CD14-positive monocyte (primary cell): ENCODE measurements at regions not wholly inside any gene's neighbourhood (a gene's known extent, or its start where the extent isn't known, plus 50 kb on each side); places are given as distances from the start of the nearest gene placed in this dataset.

Experiments used
- DNase-seq, 3 donors: peaks; one replicate each; pipeline ENCODE4 v3.0.0-alpha.2; 2011 to 2022
- H2AFZ ChIP-seq: 2 replicates; pipeline ENCODE4 v1.6.0; 2012; ENCODE audit warnings: mild to moderate bottlenecking, low read depth, low read length, inconsistent platforms; ENCODE audit not compliant: insufficient read depth, poor library complexity, severe bottlenecking
- H3K27ac ChIP-seq, 2 donors: 1 replicate in 1 of 2; 2 replicates in 1 of 2; pipeline ENCODE4 v1.5.1; 2012 to 2013; ENCODE audit warnings: low read length in 2 of 2, control low read depth in 1 of 2, inconsistent platforms in 1 of 2, low read depth in 1 of 2, mild to moderate bottlenecking in 1 of 2
- H3K27me3 ChIP-seq, 2 donors: one replicate each; pipeline versions ENCODE4 v1.6.0 to v1.6.1; 2011 to 2013; ENCODE audit warnings: low read length in 2 of 2; ENCODE audit not compliant: control insufficient read depth in 2 of 2, insufficient read depth in 2 of 2
- H3K36me3 ChIP-seq, 2 donors: replicated peaks in 1 of 2; 1 replicate in 1 of 2; 2 replicates in 1 of 2; pipeline versions ENCODE4 v1.5.1 to v1.6.1; 2012 to 2013; ENCODE audit warnings: low read length in 2 of 2, control low read depth in 1 of 2, inconsistent platforms in 1 of 2, mild to moderate bottlenecking in 1 of 2; ENCODE audit not compliant: insufficient read depth in 2 of 2, control insufficient read depth in 1 of 2
- H3K4me1 ChIP-seq, 2 donors: 1 replicate in 1 of 2; 2 replicates in 1 of 2; pipeline versions ENCODE4 v1.5.1 to v1.6.1; 2012 to 2013; ENCODE audit warnings: low read length in 2 of 2, control low read depth in 1 of 2, inconsistent platforms in 1 of 2, mild to moderate bottlenecking in 1 of 2, moderate library complexity in 1 of 2; ENCODE audit not compliant: insufficient read depth in 2 of 2, control insufficient read depth in 1 of 2
- H3K4me2 ChIP-seq: replicated peaks from 2 replicates; pipeline ENCODE3; 2012; ENCODE audit warnings: low read length, moderate library complexity, mild to moderate bottlenecking; ENCODE audit not compliant: poor library complexity, severe bottlenecking; ENCODE audit errors: extremely low read depth
- H3K4me3 ChIP-seq, 3 experiments: fragments of 200-600 bp in 1 of 3; sonication (generic) in 1 of 3; replicated peaks in 1 of 3; 1 replicate in 2 of 3; 2 replicates in 1 of 3; pipeline ENCODE4 v1.5.1; 2011 to 2013; ENCODE audit warnings: low read length in 3 of 3, mild to moderate bottlenecking in 3 of 3, control low read depth in 2 of 3, low read depth in 2 of 3, inconsistent platforms in 1 of 3, moderate library complexity in 1 of 3
- H3K79me2 ChIP-seq: 2 replicates; pipeline ENCODE4 v1.6.0; 2012; ENCODE audit warnings: mild to moderate bottlenecking, control low read depth, inconsistent platforms, low read length, moderate library complexity; ENCODE audit not compliant: insufficient read depth
- H3K9ac ChIP-seq: 2 replicates; pipeline ENCODE4 v1.6.0; 2017; ENCODE audit warnings: low read length, mild to moderate bottlenecking; ENCODE audit not compliant: insufficient read depth, poor library complexity, severe bottlenecking
- H3K9me3 ChIP-seq, 2 donors: replicated peaks in 1 of 2; 1 replicate in 1 of 2; 2 replicates in 1 of 2; pipeline versions ENCODE4 v1.5.1 to v1.6.1; 2012 to 2013; ENCODE audit warnings: low read length in 2 of 2, control low read depth in 1 of 2; ENCODE audit not compliant: control insufficient read depth in 1 of 2, insufficient read depth in 1 of 2
- H4K20me1 ChIP-seq: 2 replicates; pipeline ENCODE4 v1.6.0; 2012; ENCODE audit warnings: mild to moderate bottlenecking, low read length, control low read depth, moderate library complexity; ENCODE audit not compliant: insufficient read depth
- H3K27ac Mint-ChIP-seq, 7 donors: one replicate each; pipeline ENCODE4 v1.8.0; 2020; ENCODE audit warnings: mild to moderate bottlenecking in 7 of 7, mixed read lengths in 7 of 7, moderate library complexity in 6 of 7, inconsistent platforms in 2 of 7
- H3K27me3 Mint-ChIP-seq, 3 donors: one replicate each; pipeline ENCODE4 v1.8.0; 2021 to 2022; ENCODE audit warnings: low read depth in 3 of 3, mild to moderate bottlenecking in 3 of 3, mixed read lengths in 3 of 3, moderate library complexity in 3 of 3, inconsistent platforms in 1 of 3
- H3K36me3 Mint-ChIP-seq, 2 donors: one replicate each; pipeline ENCODE4 v1.8.0; 2020; ENCODE audit warnings: mixed read lengths in 2 of 2, inconsistent platforms in 1 of 2, mild to moderate bottlenecking in 1 of 2
- H3K4me1 Mint-ChIP-seq: one replicate; pipeline ENCODE4 v1.8.0; 2020; ENCODE audit warnings: mild to moderate bottlenecking, mixed read lengths
- H3K4me3 Mint-ChIP-seq, 2 donors: one replicate each; pipeline ENCODE4 v1.8.0; 2020; ENCODE audit warnings: mild to moderate bottlenecking in 2 of 2, mixed read lengths in 2 of 2, moderate library complexity in 1 of 2
- H3K9me3 Mint-ChIP-seq, 7 donors: one replicate each; pipeline ENCODE4 v1.8.0; 2020 to 2022; ENCODE audit warnings: mixed read lengths in 7 of 7, mild to moderate bottlenecking in 6 of 7, moderate library complexity in 6 of 7, inconsistent platforms in 2 of 7
- CTCF ChIP-seq: fragments of 200-600 bp; IDR thresholded peaks from one replicate; pipeline ENCODE4 v1.8.0; 2022; ENCODE audit warnings: antibody characterized with exemption, mild to moderate bottlenecking
- WGBS: methylation state at CpG from one replicate; pipeline ENCODE4 v1.1.5; 2013; ENCODE audit warnings: missing lambda C conversion rate; ENCODE audit not compliant: insufficient coverage; 5-methylcytosine and 5-hydroxymethylcytosine counted together
- intact Hi-C, 2 donors: fragments of 100-400 bp; cut with micrococcal nuclease; formaldehyde crosslinking; loops; one replicate each; pipeline versions ENCODE4 v1.15.0 to v1.15.1; 2023

GRCh38 chr15:47484059-47484458, 233.2 kb upstream of the SEMA6D start:
- no peaks in the 10 kb centered on the region for H3K79me2 ChIP-seq
- no peak overlapping the region for H3K27ac ChIP-seq
- no peak overlapping the region for H3K9ac ChIP-seq
- peaks cover 2 to 8% (median 2%) of the 10 kb centered on the region in 3 donors for H3K27me3 Mint-ChIP-seq
- no peak overlapping the region for H3K4me2 ChIP-seq
- H3K27ac Mint-ChIP-seq: no peak overlapping the region
- no peaks in the 10 kb centered on the region for H3K27me3 ChIP-seq
- intact Hi-C loops: no loop called here
- H2AFZ ChIP-seq: no peak overlapping the region
- H3K36me3 Mint-ChIP-seq: no peaks in the 10 kb centered on the region
- 20% methylated on average over 1 of the region's 3 CpGs for WGBS
- no peaks in the 10 kb centered on the region for H3K36me3 ChIP-seq
- TF ChIP-seq CTCF: no peak
- H3K4me1 ChIP-seq: peaks cover 0 to 8% of the 10 kb centered on the region in 2 donors
- peaks cover 6% of the 10 kb centered on the region for H3K4me1 Mint-ChIP-seq
- H3K9me3 ChIP-seq: no peaks in the 10 kb centered on the region
- peaks cover 0 to 12% (median 6%) of the 10 kb centered on the region in 7 donors for H3K9me3 Mint-ChIP-seq
- no peaks in the 10 kb centered on the region for H4K20me1 ChIP-seq
- H3K4me3 Mint-ChIP-seq: no peak overlapping the region
- DNase-seq: no peak
- H3K4me3 ChIP-seq: no peak overlapping the region

DNA sequence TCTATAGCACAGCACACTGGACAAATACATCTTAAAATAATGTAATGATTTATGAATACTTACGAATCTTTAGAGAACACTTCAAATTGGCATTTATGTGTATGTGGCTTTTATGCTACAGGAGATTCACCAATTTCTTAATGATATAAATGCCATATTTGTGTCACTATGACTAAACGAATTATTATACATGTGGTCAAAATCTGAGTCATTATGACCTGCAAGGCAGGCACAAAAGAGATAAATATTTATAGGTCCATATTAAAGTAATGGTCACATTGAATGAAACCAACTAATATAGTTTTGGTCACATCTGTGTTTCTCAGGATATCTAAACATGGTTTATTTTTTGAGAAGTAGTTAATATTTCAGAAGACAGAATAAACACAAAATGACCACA, 232.3 kb upstream of the SEMA6D start:
- intact Hi-C loops: no loop called here
- no peak for DNase-seq
- WGBS: no CpG with 5 or more reads among the region's 2 CpGs
- Mint-ChIP-seq H3K27ac (no peak overlapping the region), H3K27me3 (peaks cover 2 to 8% (median 2%) of the 10 kb centered on the region in 3 donors), H3K4me3 (no peak overlapping the region), H3K9me3 (peaks cover 0 to 8% (median 5%) of the 10 kb centered on the region in 7 donors), H3K4me1 (peaks cover 6% of the 10 kb centered on the region), H3K36me3 (no peaks in the 10 kb centered on the region)
- H3K9ac ChIP-seq: no peak overlapping the region
- no peaks in the 10 kb centered on the region for H3K27me3 ChIP-seq
- H3K27ac ChIP-seq: no peak overlapping the region
- no peaks in the 10 kb centered on the region for H3K79me2 ChIP-seq
- no peak overlapping the region for H3K4me3 ChIP-seq
- H3K4me2 ChIP-seq: no peak overlapping the region
- H2AFZ ChIP-seq: no peak overlapping the region
- H3K36me3 ChIP-seq: no peaks in the 10 kb centered on the region
- H3K9me3 ChIP-seq: no peaks in the 10 kb centered on the region
- H4K20me1 ChIP-seq: no peaks in the 10 kb centered on the region
- TF ChIP-seq CTCF: no peak
- H3K4me1 ChIP-seq: peaks cover 0 to 8% of the 10 kb centered on the region in 2 donors
